CD14-positive monocyte (primary cell): ENCODE measurements at regions not wholly inside any gene's neighbourhood (a gene's known extent, or its start where the extent isn't known, plus 50 kb on each side); places are given as distances from the start of the nearest gene placed in this dataset.

Experiments
- DNase-seq, 3 donors: peaks; one replicate each; pipeline ENCODE4 v3.0.0-alpha.2; 2011 to 2022
- H2AFZ ChIP-seq: 2 replicates; pipeline ENCODE4 v1.6.0; 2012; ENCODE audit warnings: mild to moderate bottlenecking, low read depth, low read length, inconsistent platforms; ENCODE audit not compliant: insufficient read depth, poor library complexity, severe bottlenecking
- H3K27ac ChIP-seq, 2 donors: 1 replicate in 1 of 2; 2 replicates in 1 of 2; pipeline ENCODE4 v1.5.1; 2012 to 2013; ENCODE audit warnings: low read length in 2 of 2, control low read depth in 1 of 2, inconsistent platforms in 1 of 2, low read depth in 1 of 2, mild to moderate bottlenecking in 1 of 2
- H3K27me3 ChIP-seq, 2 donors: one replicate each; pipeline versions ENCODE4 v1.6.0 to v1.6.1; 2011 to 2013; ENCODE audit warnings: low read length in 2 of 2; ENCODE audit not compliant: control insufficient read depth in 2 of 2, insufficient read depth in 2 of 2
- H3K36me3 ChIP-seq, 2 donors: replicated peaks in 1 of 2; 1 replicate in 1 of 2; 2 replicates in 1 of 2; pipeline versions ENCODE4 v1.5.1 to v1.6.1; 2012 to 2013; ENCODE audit warnings: low read length in 2 of 2, control low read depth in 1 of 2, inconsistent platforms in 1 of 2, mild to moderate bottlenecking in 1 of 2; ENCODE audit not compliant: insufficient read depth in 2 of 2, control insufficient read depth in 1 of 2
- H3K4me1 ChIP-seq, 2 donors: 1 replicate in 1 of 2; 2 replicates in 1 of 2; pipeline versions ENCODE4 v1.5.1 to v1.6.1; 2012 to 2013; ENCODE audit warnings: low read length in 2 of 2, control low read depth in 1 of 2, inconsistent platforms in 1 of 2, mild to moderate bottlenecking in 1 of 2, moderate library complexity in 1 of 2; ENCODE audit not compliant: insufficient read depth in 2 of 2, control insufficient read depth in 1 of 2
- H3K4me2 ChIP-seq: replicated peaks from 2 replicates; pipeline ENCODE3; 2012; ENCODE audit warnings: low read length, moderate library complexity, mild to moderate bottlenecking; ENCODE audit not compliant: poor library complexity, severe bottlenecking; ENCODE audit errors: extremely low read depth
- H3K4me3 ChIP-seq, 3 experiments: fragments of 200-600 bp in 1 of 3; sonication (generic) in 1 of 3; replicated peaks in 1 of 3; 1 replicate in 2 of 3; 2 replicates in 1 of 3; pipeline ENCODE4 v1.5.1; 2011 to 2013; ENCODE audit warnings: low read length in 3 of 3, mild to moderate bottlenecking in 3 of 3, control low read depth in 2 of 3, low read depth in 2 of 3, inconsistent platforms in 1 of 3, moderate library complexity in 1 of 3
- H3K79me2 ChIP-seq: 2 replicates; pipeline ENCODE4 v1.6.0; 2012; ENCODE audit warnings: mild to moderate bottlenecking, control low read depth, inconsistent platforms, low read length, moderate library complexity; ENCODE audit not compliant: insufficient read depth
- H3K9ac ChIP-seq: 2 replicates; pipeline ENCODE4 v1.6.0; 2017; ENCODE audit warnings: low read length, mild to moderate bottlenecking; ENCODE audit not compliant: insufficient read depth, poor library complexity, severe bottlenecking
- H3K9me3 ChIP-seq, 2 donors: replicated peaks in 1 of 2; 1 replicate in 1 of 2; 2 replicates in 1 of 2; pipeline versions ENCODE4 v1.5.1 to v1.6.1; 2012 to 2013; ENCODE audit warnings: low read length in 2 of 2, control low read depth in 1 of 2; ENCODE audit not compliant: control insufficient read depth in 1 of 2, insufficient read depth in 1 of 2
- H4K20me1 ChIP-seq: 2 replicates; pipeline ENCODE4 v1.6.0; 2012; ENCODE audit warnings: mild to moderate bottlenecking, low read length, control low read depth, moderate library complexity; ENCODE audit not compliant: insufficient read depth
- H3K27ac Mint-ChIP-seq, 7 donors: one replicate each; pipeline ENCODE4 v1.8.0; 2020; ENCODE audit warnings: mild to moderate bottlenecking in 7 of 7, mixed read lengths in 7 of 7, moderate library complexity in 6 of 7, inconsistent platforms in 2 of 7
- H3K27me3 Mint-ChIP-seq, 3 donors: one replicate each; pipeline ENCODE4 v1.8.0; 2021 to 2022; ENCODE audit warnings: low read depth in 3 of 3, mild to moderate bottlenecking in 3 of 3, mixed read lengths in 3 of 3, moderate library complexity in 3 of 3, inconsistent platforms in 1 of 3
- H3K36me3 Mint-ChIP-seq, 2 donors: one replicate each; pipeline ENCODE4 v1.8.0; 2020; ENCODE audit warnings: mixed read lengths in 2 of 2, inconsistent platforms in 1 of 2, mild to moderate bottlenecking in 1 of 2
- H3K4me1 Mint-ChIP-seq: one replicate; pipeline ENCODE4 v1.8.0; 2020; ENCODE audit warnings: mild to moderate bottlenecking, mixed read lengths
- H3K4me3 Mint-ChIP-seq, 2 donors: one replicate each; pipeline ENCODE4 v1.8.0; 2020; ENCODE audit warnings: mild to moderate bottlenecking in 2 of 2, mixed read lengths in 2 of 2, moderate library complexity in 1 of 2
- H3K9me3 Mint-ChIP-seq, 7 donors: one replicate each; pipeline ENCODE4 v1.8.0; 2020 to 2022; ENCODE audit warnings: mixed read lengths in 7 of 7, mild to moderate bottlenecking in 6 of 7, moderate library complexity in 6 of 7, inconsistent platforms in 2 of 7
- CTCF ChIP-seq: fragments of 200-600 bp; IDR thresholded peaks from one replicate; pipeline ENCODE4 v1.8.0; 2022; ENCODE audit warnings: antibody characterized with exemption, mild to moderate bottlenecking
- WGBS: methylation state at CpG from one replicate; pipeline ENCODE4 v1.1.5; 2013; ENCODE audit warnings: missing lambda C conversion rate; ENCODE audit not compliant: insufficient coverage; 5-methylcytosine and 5-hydroxymethylcytosine counted together
- intact Hi-C, 2 donors: fragments of 100-400 bp; cut with micrococcal nuclease; formaldehyde crosslinking; loops; one replicate each; pipeline versions ENCODE4 v1.15.0 to v1.15.1; 2023

- Histone ChIP-seq H4K20me1 (no peaks in the 10 kb centered on the region), H3K4me1 (no peaks in the 10 kb centered on the region), H3K4me3 (no peak overlapping the region), H3K9me3 (peaks cover 16 to 24% of the 10 kb centered on the region in 2 donors), H3K4me2 (no peak overlapping the region), H3K9ac (no peak overlapping the region), H3K27me3 (no peaks in the 10 kb centered on the region), H3K36me3 (no peaks in the 10 kb centered on the region), H3K79me2 (no peaks in the 10 kb centered on the region), H2AFZ (no peak overlapping the region), H3K27ac (no peak overlapping the region)
- DNase-seq: no peak
- WGBS: 98% methylated on average over 29 of the region's 31 CpGs
- H3K36me3 Mint-ChIP-seq: no peaks in the 10 kb centered on the region
- no peaks in the 10 kb centered on the region for H3K4me1 Mint-ChIP-seq
- no peak for TF ChIP-seq CTCF
- H3K9me3 Mint-ChIP-seq: peaks cover 7 to 20% (median 10%) of the 10 kb centered on the region in 7 donors
- H3K27ac Mint-ChIP-seq: no peak overlapping the region
- H3K4me3 Mint-ChIP-seq: no peak overlapping the region
- H3K27me3 Mint-ChIP-seq: no peaks in the 10 kb centered on the region
- intact Hi-C loops: no loop called here
Observed at GRCh38 chr2:117071556-117072102, 742.9 kb upstream of the DDX18 start.

- no peaks in the 10 kb centered on the region for H3K36me3 ChIP-seq
- no peak overlapping the region for H3K4me3 ChIP-seq
- Mint-ChIP-seq H3K36me3 (no peaks in the 10 kb centered on the region), H3K4me3 (no peak overlapping the region), H3K9me3 (peaks cover 7 to 28% (median 10%) of the 10 kb centered on the region in 7 donors), H3K27me3 (no peaks in the 10 kb centered on the region), H3K4me1 (no peaks in the 10 kb centered on the region), H3K27ac (no peak overlapping the region)
- no peaks in the 10 kb centered on the region for H3K4me1 ChIP-seq
- TF ChIP-seq CTCF: no peak
- no peaks in the 10 kb centered on the region for H3K79me2 ChIP-seq
- no peak overlapping the region for H3K9ac ChIP-seq
- WGBS: 83% methylated on average over 2 of the region's 4 CpGs
- H3K27me3 ChIP-seq: no peaks in the 10 kb centered on the region
- no peak overlapping the region for H3K27ac ChIP-seq
- no peak overlapping the region for H2AFZ ChIP-seq
- no peak for DNase-seq
- intact Hi-C loops: no loop called here
- H4K20me1 ChIP-seq: no peaks in the 10 kb centered on the region
- no peak overlapping the region for H3K4me2 ChIP-seq
- peaks cover 11 to 26% of the 10 kb centered on the region in 2 donors for H3K9me3 ChIP-seq
Observed at GRCh38 chr2:117074756-117075155, 739.7 kb upstream of the DDX18 start.
